B cell (primary cell): ENCODE measurements at regions not wholly inside any gene's neighbourhood (a gene's known extent, or its start where the extent isn't known, plus 50 kb on each side); places are given as distances from the start of the nearest gene placed in this dataset.
"Not testable (repeated sequence)": the region's sequence is repeated elsewhere in the genome, so short reads cannot be mapped to it uniquely, and the experiment has no call there.

Experiments
- ATAC-seq: fragments of 200-7000 bp; cut with Tn5 transposase; one replicate; pipeline ENCODE4 v1.10.0; 2021; ENCODE audit warnings: low read depth, mild to moderate bottlenecking, moderate number of reproducible peaks, moderate library complexity
- CTCF ChIA-PET: fragments of 350-600 bp; sonication (Branson Sonifier 250); formaldehyde crosslinking; loops from one replicate; lab custom pipeline; 2021; ENCODE audit warnings: antibody characterized with exemption, inconsistent platforms; lab: Charles Lee
- POLR2A ChIA-PET: fragments of 350-600 bp; sonication (Branson Sonifier 250); formaldehyde crosslinking; loops from one replicate; lab custom pipeline; 2021; ENCODE audit warnings: antibody characterized with exemption; lab: Charles Lee
- DNase-seq: peaks from one replicate; pipeline ENCODE4 v3.0.0; 2013
- H2AFZ ChIP-seq: 2 replicates; pipeline ENCODE4 v1.6.1; 2012; ENCODE audit warnings: mild to moderate bottlenecking, low read depth, low read length; ENCODE audit not compliant: insufficient read depth, poor library complexity, severe bottlenecking
- H3K27ac ChIP-seq, 2 donors: 1 replicate in 1 of 2; 2 replicates in 1 of 2; pipeline ENCODE4 v1.5.1; 2012 to 2013; ENCODE audit warnings: low read length in 2 of 2, mild to moderate bottlenecking in 2 of 2, moderate library complexity in 1 of 2
- H3K27me3 ChIP-seq, 4 experiments: fragments of 200-600 bp in 1 of 4; sonication (generic) in 1 of 4; replicated peaks in 1 of 4; 1 replicate in 2 of 4; 2 replicates in 2 of 4; pipeline versions ENCODE4 v1.6.1 to v1.7.0; 2013 to 2016; ENCODE audit warnings: low read length in 3 of 4, mild to moderate bottlenecking in 2 of 4, mixed read lengths in 1 of 4, moderate library complexity in 1 of 4; ENCODE audit not compliant: insufficient read depth in 4 of 4, control insufficient read depth in 3 of 4; ENCODE audit errors: control extremely low read depth in 1 of 4
- H3K36me3 ChIP-seq, 2 experiments: replicated peaks in 1 of 2; 1 replicate in 1 of 2; 2 replicates in 1 of 2; pipeline versions ENCODE4 v1.6.1 to v1.7.1; 2013; ENCODE audit warnings: low read length in 1 of 2; ENCODE audit not compliant: insufficient read depth in 2 of 2, control insufficient read depth in 1 of 2; ENCODE audit errors: control extremely low read depth in 1 of 2, extremely low read depth in 1 of 2
- H3K4me1 ChIP-seq, 2 donors: fragments of 200-600 bp in 1 of 2; sonication (generic) in 1 of 2; 1 replicate in 1 of 2; 2 replicates in 1 of 2; pipeline versions ENCODE4 v1.5.1 to v1.6.1; 2013 to 2017; ENCODE audit warnings: low read length in 2 of 2; ENCODE audit not compliant: control insufficient read depth in 2 of 2, insufficient read depth in 2 of 2
- H3K4me2 ChIP-seq: replicated peaks from 2 replicates; pipeline ENCODE3; 2012; ENCODE audit warnings: mild to moderate bottlenecking, low read depth, low read length; ENCODE audit not compliant: poor library complexity, severe bottlenecking
- H3K4me3 ChIP-seq, 5 experiments: fragments of 200-600 bp in 1 of 5; sonication (generic) in 1 of 5; 1 replicate in 3 of 5; 2 replicates in 2 of 5; pipeline versions ENCODE4 v1.5.1 to v1.7.0; 2011 to 2016; ENCODE audit warnings: low read length in 4 of 5, mild to moderate bottlenecking in 4 of 5, low read depth in 2 of 5, control low read depth in 1 of 5, moderate library complexity in 1 of 5; ENCODE audit not compliant: insufficient read depth in 1 of 5; ENCODE audit errors: control extremely low read depth in 1 of 5, extremely low read depth in 1 of 5
- H3K79me2 ChIP-seq: fragments of 200-600 bp; sonication (generic); one replicate; pipeline ENCODE4 v1.6.0; 2016; ENCODE audit warnings: low read length; ENCODE audit not compliant: control insufficient read depth, insufficient read depth
- H3K9ac ChIP-seq: fragments of 200-600 bp; sonication (generic); 2 replicates; pipeline ENCODE4 v1.6.1; 2017; ENCODE audit warnings: mild to moderate bottlenecking, low read length, moderate library complexity
- H3K9me3 ChIP-seq, 3 donors: one replicate each; pipeline versions ENCODE4 v1.6.1 to v1.7.1; 2013; ENCODE audit warnings: low read length in 2 of 3; ENCODE audit not compliant: control insufficient read depth in 2 of 3, insufficient read depth in 1 of 3; ENCODE audit errors: control extremely low read depth in 1 of 3
- H4K20me1 ChIP-seq: 2 replicates; pipeline ENCODE4 v1.6.0; 2012; ENCODE audit warnings: mild to moderate bottlenecking, low read length; ENCODE audit not compliant: insufficient read depth, control insufficient read depth, poor library complexity, severe bottlenecking
- H3K27ac Mint-ChIP-seq: one replicate; pipeline ENCODE4 v1.8.0; 2021; ENCODE audit warnings: mixed read lengths
- H3K27me3 Mint-ChIP-seq: one replicate; pipeline ENCODE4 v1.8.0; 2021; ENCODE audit warnings: mixed read lengths
- H3K4me1 Mint-ChIP-seq: one replicate; pipeline ENCODE4 v1.8.0; 2021; ENCODE audit warnings: mixed read lengths
- H3K4me3 Mint-ChIP-seq: one replicate; pipeline ENCODE4 v1.8.0; 2021; ENCODE audit warnings: mixed read lengths
- H3K9me3 Mint-ChIP-seq: one replicate; pipeline ENCODE4 v1.8.0; 2022; ENCODE audit warnings: mixed read lengths; ENCODE audit not compliant: insufficient read depth
- EZH2 ChIP-seq: IDR thresholded peaks from 2 replicates; pipeline ENCODE4 v1.6.1; 2012; ENCODE audit warnings: borderline replicate concordance, low read depth, mild to moderate bottlenecking, moderate library complexity, low read length; ENCODE audit not compliant: insufficient read depth, poor library complexity, severe bottlenecking
- WGBS: methylation state at CpG from one replicate; pipeline ENCODE4 v1.1.5; 2013; ENCODE audit warnings: missing lambda C conversion rate; ENCODE audit not compliant: insufficient coverage; 5-methylcytosine and 5-hydroxymethylcytosine counted together
- intact Hi-C: fragments of 100-400 bp; cut with micrococcal nuclease; formaldehyde crosslinking; loops from one replicate; pipeline ENCODE4 v1.10.0; 2022
- TF ChIP-seq, protein P1 (sequence below): fragments of 200-600 bp; IDR thresholded peaks from one replicate; pipeline ENCODE4 v1.8.0; 2022; ENCODE audit warnings: antibody characterized with exemption, mild to moderate bottlenecking

DNA sequence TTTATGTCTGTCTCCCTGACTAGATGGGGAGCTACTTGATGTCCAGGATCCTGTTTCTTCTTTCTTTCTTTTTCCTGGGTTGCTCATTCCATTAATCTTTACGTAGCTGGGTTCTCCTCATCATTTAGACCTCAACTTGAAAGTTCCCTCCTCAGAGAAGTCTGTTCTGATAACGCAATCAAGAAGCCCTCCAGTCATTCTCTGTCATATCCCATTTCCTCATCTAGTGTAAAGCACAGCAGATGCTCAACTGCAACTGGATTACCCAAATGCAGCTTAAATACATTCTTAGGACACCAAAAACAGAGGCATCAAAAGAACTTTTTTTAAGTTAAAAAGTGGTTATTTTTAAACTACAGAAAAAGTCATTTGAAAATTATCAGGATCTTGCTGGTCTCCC is 51.7 kb upstream of the ST3GAL6 start:
- Histone ChIP-seq H4K20me1 (no peaks in the 10 kb centered on the region), H2AFZ (no peak overlapping the region), H3K9ac (no peak overlapping the region), H3K4me3 (no peak overlapping the region), H3K79me2 (no peaks in the 10 kb centered on the region), H3K9me3 (no peaks in the 10 kb centered on the region), H3K27ac (no peak overlapping the region), H3K4me1 (no peaks in the 10 kb centered on the region), H3K36me3 (no peaks in the 10 kb centered on the region), H3K4me2 (no peak overlapping the region), H3K27me3 (no peaks in the 10 kb centered on the region)
- DNase-seq (no peak), ATAC-seq (no peak)
- peaks cover 1% of the 10 kb centered on the region for H3K4me1 Mint-ChIP-seq
- H3K4me3 Mint-ChIP-seq = no peak overlapping the region
- H3K27me3 Mint-ChIP-seq = peaks cover 4% of the 10 kb centered on the region
- 75% methylated on average over 2 of the region's 2 CpGs for WGBS
- no peaks in the 10 kb centered on the region for H3K9me3 Mint-ChIP-seq
- no peak for TF ChIP-seq EZH2
- TF ChIP-seq, protein P1, sequence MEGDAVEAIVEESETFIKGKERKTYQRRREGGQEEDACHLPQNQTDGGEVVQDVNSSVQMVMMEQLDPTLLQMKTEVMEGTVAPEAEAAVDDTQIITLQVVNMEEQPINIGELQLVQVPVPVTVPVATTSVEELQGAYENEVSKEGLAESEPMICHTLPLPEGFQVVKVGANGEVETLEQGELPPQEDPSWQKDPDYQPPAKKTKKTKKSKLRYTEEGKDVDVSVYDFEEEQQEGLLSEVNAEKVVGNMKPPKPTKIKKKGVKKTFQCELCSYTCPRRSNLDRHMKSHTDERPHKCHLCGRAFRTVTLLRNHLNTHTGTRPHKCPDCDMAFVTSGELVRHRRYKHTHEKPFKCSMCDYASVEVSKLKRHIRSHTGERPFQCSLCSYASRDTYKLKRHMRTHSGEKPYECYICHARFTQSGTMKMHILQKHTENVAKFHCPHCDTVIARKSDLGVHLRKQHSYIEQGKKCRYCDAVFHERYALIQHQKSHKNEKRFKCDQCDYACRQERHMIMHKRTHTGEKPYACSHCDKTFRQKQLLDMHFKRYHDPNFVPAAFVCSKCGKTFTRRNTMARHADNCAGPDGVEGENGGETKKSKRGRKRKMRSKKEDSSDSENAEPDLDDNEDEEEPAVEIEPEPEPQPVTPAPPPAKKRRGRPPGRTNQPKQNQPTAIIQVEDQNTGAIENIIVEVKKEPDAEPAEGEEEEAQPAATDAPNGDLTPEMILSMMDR = no peak
- ChIA-PET POLR2A (no interaction called here), CTCF (no interaction called here)
- intact Hi-C loops = no loop called here
- H3K27ac Mint-ChIP-seq = no peak overlapping the region

GRCh38 chr3:98712726-98713125 is 50.4 kb upstream of the ST3GAL6 start:
- H3K9me3 ChIP-seq = no peaks in the 10 kb centered on the region
- DNase-seq (no peak), ATAC-seq (no peak)
- no peaks in the 10 kb centered on the region for H3K79me2 ChIP-seq
- WGBS = 96% methylated on average over 6 of the region's 6 CpGs
- no peak overlapping the region for H3K4me3 ChIP-seq
- no peak overlapping the region for H2AFZ ChIP-seq
- H3K27ac Mint-ChIP-seq = no peak overlapping the region
- ChIA-PET POLR2A (no interaction called here), CTCF (no interaction called here)
- no peak overlapping the region for H3K4me3 Mint-ChIP-seq
- intact Hi-C loops = no loop called here
- peaks cover 1% of the 10 kb centered on the region for H3K4me1 Mint-ChIP-seq
- peaks cover 4% of the 10 kb centered on the region for H3K27me3 Mint-ChIP-seq
- no peak overlapping the region for H3K9ac ChIP-seq
- no peaks in the 10 kb centered on the region for H3K36me3 ChIP-seq
- H3K9me3 Mint-ChIP-seq = no peaks in the 10 kb centered on the region
- H3K27ac ChIP-seq = no peak overlapping the region
- H4K20me1 ChIP-seq = no peaks in the 10 kb centered on the region
- TF ChIP-seq EZH2 = no peak
- TF ChIP-seq, protein P1 = no peak
- H3K4me1 ChIP-seq = no peaks in the 10 kb centered on the region
- H3K4me2 ChIP-seq = no peak overlapping the region
- no peaks in the 10 kb centered on the region for H3K27me3 ChIP-seq

GRCh38 chr3:98713332-98713731 is 49.8 kb upstream of the ST3GAL6 start:
- POLR2A ChIA-PET, H2AFZ ChIP-seq, H3K4me2 ChIP-seq, H3K79me2 ChIP-seq, H3K36me3 ChIP-seq, H3K9me3 Mint-ChIP-seq, intact Hi-C loops, H4K20me1 ChIP-seq, H3K4me1 Mint-ChIP-seq, H3K27ac ChIP-seq, H3K4me3 ChIP-seq, H3K9ac ChIP-seq, H3K27me3 ChIP-seq, DNase-seq, H3K9me3 ChIP-seq, CTCF ChIA-PET, ATAC-seq, H3K27me3 Mint-ChIP-seq, H3K4me3 Mint-ChIP-seq, H3K27ac Mint-ChIP-seq, H3K4me1 ChIP-seq: not testable (repeated sequence)
- 92% methylated on average over 4 of the region's 5 CpGs for WGBS
